A673 (cell line): ENCODE measurements at regions not wholly inside any gene's neighbourhood (a gene's known extent, or its start where the extent isn't known, plus 50 kb on each side); places are given as distances from the start of the nearest gene placed in this dataset.

Source experiments
- BruUV-seq: library from RNA; stranded (reverse); fragments of 400-500 nt; replicated peaks from 2 replicates; lab custom pipeline; 2021; lab: Mats Ljungman, UMichigan
- CTCF ChIA-PET: fragments of 300-600 bp; sonication (Branson Sonifier 250); formaldehyde crosslinking; loops from one replicate; lab custom pipeline; 2022; ENCODE audit warnings: antibody characterized with exemption; lab: Charles Lee
- POLR2A ChIA-PET: fragments of 300-600 bp; sonication (Branson Sonifier 250); formaldehyde crosslinking; loops from one replicate; lab custom pipeline; 2022; ENCODE audit warnings: antibody characterized with exemption; ENCODE audit not compliant: low non-redundant PET; lab: Charles Lee
- DNase-seq: peaks from one replicate; pipeline ENCODE4 v3.0.0-alpha.2; 2015; ENCODE audit warnings: low spot score
- H3K27ac ChIP-seq: fragments of 200-600 bp; sonication (generic); 2 replicates; pipeline ENCODE4 v1.5.1; 2016; ENCODE audit warnings: mixed run types, low read depth, mild to moderate bottlenecking, mixed read lengths, antibody characterized with exemption, low read length; ENCODE audit not compliant: poor library complexity, severe bottlenecking
- H3K27me3 ChIP-seq: fragments of 200-600 bp; sonication (generic); replicated peaks from 2 replicates; pipeline ENCODE4 v1.6.1; 2017; ENCODE audit warnings: mixed run types, low read depth, mild to moderate bottlenecking, mixed read lengths, antibody characterized with exemption, low read length; ENCODE audit not compliant: insufficient read depth, poor library complexity
- H3K36me3 ChIP-seq: fragments of 200-600 bp; sonication (generic); 2 replicates; pipeline ENCODE4 v1.6.1; 2016; ENCODE audit warnings: mixed run types, mild to moderate bottlenecking, mixed read lengths, antibody characterized with exemption, low read length; ENCODE audit not compliant: insufficient read depth, poor library complexity, severe bottlenecking
- H3K4me1 ChIP-seq: fragments of 200-600 bp; sonication (generic); 2 replicates; pipeline ENCODE4 v1.6.1; 2017; ENCODE audit warnings: mixed run types, mild to moderate bottlenecking, mixed read lengths, antibody characterized with exemption, low read length; ENCODE audit not compliant: insufficient read depth, poor library complexity, severe bottlenecking
- H3K4me3 ChIP-seq: fragments of 200-600 bp; sonication (generic); 2 replicates; pipeline ENCODE4 v1.5.1; 2016; ENCODE audit warnings: low read depth, mixed run types, mild to moderate bottlenecking, mixed read lengths, low read length; ENCODE audit not compliant: poor library complexity, severe bottlenecking
- H3K9me3 ChIP-seq: fragments of 200-600 bp; sonication (generic); 2 replicates; pipeline ENCODE4 v1.6.1; 2016; ENCODE audit warnings: mixed run types, low read depth, mild to moderate bottlenecking, mixed read lengths, antibody characterized with exemption, low read length; ENCODE audit not compliant: poor library complexity, severe bottlenecking
- EZH2 ChIP-seq: fragments of 200-600 bp; sonication (generic); IDR thresholded peaks from 2 replicates; pipeline ENCODE4 v1.6.1; 2017; ENCODE audit warnings: borderline replicate concordance, low read depth, mild to moderate bottlenecking, mixed read lengths, antibody characterized with exemption, low read length; ENCODE audit not compliant: poor library complexity, severe bottlenecking
- intact Hi-C: fragments of 100-400 bp; cut with micrococcal nuclease; formaldehyde crosslinking; loops from one replicate; pipeline ENCODE4 v1.10.0; 2022; ENCODE audit not compliant: unreplicated experiment
- TF ChIP-seq, protein P1 (sequence below): fragments of 300-800, 200-600 bp; sonication (generic); conservative IDR thresholded peaks from 2 replicates; pipeline ENCODE4 v1.5.1; 2017; ENCODE audit warnings: low read depth, mild to moderate bottlenecking, antibody characterized with exemption, low read length, moderate library complexity, mixed read lengths

DNA sequence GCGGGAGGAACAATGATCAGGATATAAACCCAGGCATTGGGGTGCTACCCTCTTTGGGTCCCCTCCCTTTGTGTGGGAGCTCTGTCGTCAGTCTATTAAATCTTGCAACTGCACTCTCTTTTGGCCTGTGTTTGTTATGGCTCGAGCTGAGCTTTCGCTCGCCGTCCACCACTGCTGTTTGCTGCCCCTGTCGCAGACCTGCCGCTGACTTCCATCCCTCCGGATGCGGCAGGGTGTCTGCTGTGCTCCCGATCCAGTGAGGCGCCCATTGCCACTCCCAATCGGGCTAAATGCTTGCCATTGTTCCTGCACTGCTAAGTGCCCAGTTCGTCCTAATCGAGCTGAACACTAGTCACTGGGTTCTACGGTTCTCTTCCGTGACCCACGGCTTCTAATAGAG is 1443.7 kb upstream of the CADM2 start:
- no peaks in the 10 kb centered on the region for H3K9me3 ChIP-seq
- no TSS peak for BruUV-seq
- H3K36me3 ChIP-seq, result no peaks in the 10 kb centered on the region
- ChIA-PET CTCF (no interaction called here), POLR2A (no interaction called here)
- H3K27me3 ChIP-seq, result no peaks in the 10 kb centered on the region
- no peak overlapping the region for H3K4me3 ChIP-seq
- no peak for DNase-seq
- no peak overlapping the region for H3K27ac ChIP-seq
- intact Hi-C loops, result no loop called here
- TF ChIP-seq, protein P1, sequence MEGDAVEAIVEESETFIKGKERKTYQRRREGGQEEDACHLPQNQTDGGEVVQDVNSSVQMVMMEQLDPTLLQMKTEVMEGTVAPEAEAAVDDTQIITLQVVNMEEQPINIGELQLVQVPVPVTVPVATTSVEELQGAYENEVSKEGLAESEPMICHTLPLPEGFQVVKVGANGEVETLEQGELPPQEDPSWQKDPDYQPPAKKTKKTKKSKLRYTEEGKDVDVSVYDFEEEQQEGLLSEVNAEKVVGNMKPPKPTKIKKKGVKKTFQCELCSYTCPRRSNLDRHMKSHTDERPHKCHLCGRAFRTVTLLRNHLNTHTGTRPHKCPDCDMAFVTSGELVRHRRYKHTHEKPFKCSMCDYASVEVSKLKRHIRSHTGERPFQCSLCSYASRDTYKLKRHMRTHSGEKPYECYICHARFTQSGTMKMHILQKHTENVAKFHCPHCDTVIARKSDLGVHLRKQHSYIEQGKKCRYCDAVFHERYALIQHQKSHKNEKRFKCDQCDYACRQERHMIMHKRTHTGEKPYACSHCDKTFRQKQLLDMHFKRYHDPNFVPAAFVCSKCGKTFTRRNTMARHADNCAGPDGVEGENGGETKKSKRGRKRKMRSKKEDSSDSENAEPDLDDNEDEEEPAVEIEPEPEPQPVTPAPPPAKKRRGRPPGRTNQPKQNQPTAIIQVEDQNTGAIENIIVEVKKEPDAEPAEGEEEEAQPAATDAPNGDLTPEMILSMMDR, result no peak
- TF ChIP-seq EZH2, result no peak
- H3K4me1 ChIP-seq, result no peaks in the 10 kb centered on the region

DNA sequence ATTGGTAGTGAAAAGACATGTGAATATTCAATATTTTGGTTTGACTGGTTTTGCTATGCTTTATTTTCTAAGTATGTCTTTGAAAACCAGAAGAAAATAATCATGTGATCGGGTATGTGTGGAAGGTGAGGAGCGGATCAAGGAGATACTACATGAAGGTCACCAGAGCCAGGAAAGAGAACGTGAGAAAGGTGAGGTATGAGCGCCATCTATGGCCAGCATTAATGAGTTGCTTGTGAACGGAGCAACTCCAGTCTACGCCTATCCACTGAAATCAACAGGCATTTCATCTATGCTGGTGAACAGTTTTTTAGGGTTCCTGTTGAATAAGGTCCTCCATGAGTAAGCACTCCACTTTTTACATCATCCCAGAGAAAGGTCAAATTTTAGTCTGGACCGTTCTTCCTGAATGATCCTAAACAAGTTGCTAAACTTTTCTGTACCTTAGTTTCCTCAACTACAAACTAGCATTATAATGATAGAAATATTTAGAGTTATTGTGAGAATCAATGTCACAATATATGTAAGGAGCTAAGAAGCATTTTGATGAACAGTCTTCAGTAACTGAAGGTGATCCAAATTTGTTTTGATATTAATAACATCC is 1435.2 kb upstream of the CADM2 start:
- ChIA-PET POLR2A (no interaction called here), CTCF (no interaction called here)
- peak; percentile 62 for DNase-seq
- H3K27me3 ChIP-seq, result no peaks in the 10 kb centered on the region
- no TSS peak for BruUV-seq
- intact Hi-C loops, result loop anchor here (5.0 to 10.0 kb wide), 4 partner anchors 1026 to 1941 kb away; no protein-coding TSS in a partner anchor
- no peaks in the 10 kb centered on the region for H3K36me3 ChIP-seq
- no peaks in the 10 kb centered on the region for H3K9me3 ChIP-seq
- no peaks in the 10 kb centered on the region for H3K4me1 ChIP-seq
- H3K27ac ChIP-seq, result no peak overlapping the region
- no peak overlapping the region for H3K4me3 ChIP-seq
- no peak for TF ChIP-seq EZH2
- TF ChIP-seq, protein P1, result peak; percentile 60

DNA sequence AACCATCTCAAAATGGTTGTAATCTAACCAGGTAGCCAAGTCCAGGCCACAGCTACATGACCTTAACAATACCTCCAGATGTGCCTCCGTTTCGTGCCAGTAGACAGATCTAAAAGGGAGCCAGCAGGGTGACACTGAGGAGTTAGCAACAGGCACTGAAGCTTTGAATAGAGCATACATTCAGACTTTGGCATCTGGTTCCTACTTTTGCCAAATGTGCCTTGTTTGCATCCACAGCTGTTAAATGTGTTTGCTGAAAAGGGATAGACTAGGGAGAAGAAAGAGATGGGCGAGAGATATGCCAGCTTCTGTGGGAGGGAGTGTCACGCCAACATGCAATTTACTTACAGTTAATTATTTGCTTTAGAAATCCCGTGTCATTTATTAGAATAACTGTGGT is 1433.9 kb upstream of the CADM2 start:
- no peaks in the 10 kb centered on the region for H3K27me3 ChIP-seq
- H3K27ac ChIP-seq, result no peak overlapping the region
- intact Hi-C loops, result loop anchor here (5.0 to 10.0 kb wide), 4 partner anchors 1028 to 1943 kb away; no protein-coding TSS in a partner anchor
- TF ChIP-seq, protein P1, result no peak
- no peak for TF ChIP-seq EZH2
- ChIA-PET CTCF (no interaction called here), POLR2A (no interaction called here)
- BruUV-seq, result no TSS peak
- H3K4me3 ChIP-seq, result no peak overlapping the region
- H3K36me3 ChIP-seq, result no peaks in the 10 kb centered on the region
- no peaks in the 10 kb centered on the region for H3K9me3 ChIP-seq
- no peaks in the 10 kb centered on the region for H3K4me1 ChIP-seq
- DNase-seq, result no peak
